Pons (tissue), 1 donor: ENCODE measurements at regions not wholly inside any gene's neighbourhood (a gene's known extent, or its start where the extent isn't known, plus 50 kb on each side); places are given as distances from the start of the nearest gene placed in this dataset.

ENCODE experiments used
- DNase-seq: peaks from one replicate; pipeline ENCODE4 v3.0.0-alpha.2; 2016; ENCODE audit warnings: low spot score

GRCh38 chr15:81774309-81774708 lies 271.5 kb downstream of the MEX3B start:
- no peak for DNase-seq

GRCh38 chr15:81768773-81769172 lies 277.0 kb downstream of the MEX3B start:
- no peak for DNase-seq

DNA sequence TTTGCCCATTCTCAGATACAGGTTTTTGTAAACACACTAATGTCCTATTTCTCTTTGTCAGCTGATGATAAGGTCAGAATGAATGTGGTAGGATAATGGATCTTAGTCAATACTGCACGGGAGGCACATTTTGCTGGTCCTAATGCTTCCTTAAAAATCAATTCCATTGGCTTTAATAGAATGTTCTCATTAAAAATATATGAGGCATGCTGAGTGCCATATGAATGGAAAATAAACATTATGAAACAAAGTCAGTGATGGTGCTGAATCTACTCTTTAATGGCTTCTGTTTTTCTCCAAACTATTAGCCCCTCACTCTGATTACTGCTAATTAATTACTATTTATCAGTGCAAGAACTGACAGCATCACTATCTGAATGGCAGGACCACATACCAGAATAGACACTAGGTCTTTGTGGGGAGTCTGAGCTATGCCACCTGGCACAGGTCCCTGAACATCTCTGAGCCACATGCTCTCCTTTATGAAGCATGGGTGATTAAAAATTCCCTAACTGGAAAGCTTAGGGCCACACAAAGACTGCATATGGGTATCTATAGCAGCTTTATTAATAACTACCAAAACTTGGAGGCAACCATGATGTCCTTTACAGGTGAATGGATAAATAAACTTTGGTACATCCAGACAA lies 278.9 kb downstream of the MEX3B start:
- DNase-seq: no peak

GRCh38 chr15:81765816-81766215 lies 280.0 kb downstream of the MEX3B start:
- no peak for DNase-seq

- no peak for DNase-seq
These were observed 282.5 kb downstream of the MEX3B start for GRCh38 chr15:81763304-81763703.

DNA sequence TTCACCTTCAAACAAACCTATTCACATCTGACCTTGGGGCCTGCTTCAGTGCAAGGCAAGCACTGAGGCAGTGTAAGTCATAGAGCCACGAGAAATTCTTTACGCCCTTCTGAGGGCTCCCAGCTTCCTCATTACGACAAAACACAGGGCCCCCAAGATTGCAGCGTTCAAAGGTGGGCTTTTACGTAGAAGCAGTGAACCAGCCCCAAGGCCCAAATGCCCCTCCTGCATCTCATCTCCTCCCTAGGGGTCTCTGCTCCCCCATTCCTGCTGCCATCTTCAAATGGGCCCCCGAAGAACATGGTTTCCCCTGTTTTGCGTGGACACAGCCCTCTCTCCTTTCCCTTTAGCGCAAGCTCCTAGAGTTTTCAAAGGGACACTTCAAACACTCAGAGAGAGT lies 285.1 kb downstream of the MEX3B start:
- no peak for DNase-seq

- DNase-seq: no peak
These were observed 287.0 kb downstream of the MEX3B start for GRCh38 chr15:81758818-81759284.

DNA sequence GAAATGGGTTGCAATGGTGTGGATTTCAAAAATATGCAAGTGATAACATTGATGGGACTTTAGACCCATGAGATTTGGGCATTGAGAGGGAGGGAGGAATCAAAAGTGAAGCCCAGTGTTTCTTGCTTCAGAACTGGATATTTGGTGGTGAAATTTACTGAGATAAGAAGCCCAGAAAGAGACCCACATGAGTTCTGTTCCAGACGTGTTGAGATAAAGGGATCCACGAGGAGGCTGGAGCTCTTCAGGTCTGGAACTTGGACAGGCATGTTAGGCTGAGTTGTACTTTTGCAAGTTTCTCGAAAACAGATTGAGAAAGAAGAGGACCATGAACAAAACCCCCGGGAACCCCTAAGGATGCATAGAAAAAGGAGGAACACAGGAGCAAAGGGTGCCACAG lies 290.2 kb downstream of the MEX3B start:
- DNase-seq: no peak

- DNase-seq: no peak
These were observed 291.7 kb downstream of the MEX3B start for GRCh38 chr15:81754078-81754477.

DNA sequence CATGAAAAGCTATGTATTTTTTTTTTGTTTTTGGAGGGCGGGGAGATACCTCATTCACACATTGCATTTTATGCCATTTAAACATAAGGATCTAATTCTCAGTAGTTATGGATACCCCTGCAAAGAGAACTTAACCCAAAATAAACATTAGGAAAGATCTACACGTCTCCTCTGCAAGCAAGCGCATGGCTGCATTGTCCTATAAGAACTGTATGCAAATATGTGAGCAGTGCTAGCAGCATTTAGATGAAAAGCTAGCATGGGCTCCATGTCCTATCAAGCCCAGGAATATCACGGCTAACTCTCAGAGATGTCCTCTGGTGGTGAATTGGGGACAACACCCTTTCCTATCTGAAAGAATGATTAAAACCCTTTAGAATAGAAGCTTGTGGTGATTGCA lies 292.8 kb downstream of the MEX3B start:
- no peak for DNase-seq

DNA sequence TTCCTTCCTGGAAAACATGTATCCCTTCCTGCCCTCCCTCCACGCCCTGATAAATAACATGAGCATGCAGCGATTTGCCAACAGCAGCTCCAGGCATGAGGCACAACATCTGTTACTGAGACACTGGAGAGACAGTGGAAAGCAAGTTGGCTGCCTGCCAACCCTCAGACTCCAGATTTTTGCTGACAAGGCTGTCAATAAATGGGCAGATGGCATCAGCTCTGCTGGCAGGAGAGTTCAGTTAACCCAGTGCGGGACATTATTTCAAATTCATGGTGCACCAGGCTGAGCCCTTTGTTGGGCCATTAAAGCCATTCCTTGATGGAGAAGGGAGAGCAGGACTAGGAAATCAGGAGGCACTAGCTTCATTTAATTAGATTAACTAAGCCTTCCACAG lies 293.3 kb downstream of the MEX3B start:
- peak; percentile 55 for DNase-seq

GRCh38 chr15:81751816-81752545 lies 293.8 kb downstream of the MEX3B start:
- DNase-seq: no peak

GRCh38 chr15:81751256-81751655 lies 294.6 kb downstream of the MEX3B start:
- no peak for DNase-seq

GRCh38 chr15:81749716-81750375 lies 296.0 kb downstream of the MEX3B start:
- DNase-seq: no peak

- no peak for DNase-seq
These were observed 298.3 kb downstream of the MEX3B start for GRCh38 chr15:81747482-81747881.

DNA sequence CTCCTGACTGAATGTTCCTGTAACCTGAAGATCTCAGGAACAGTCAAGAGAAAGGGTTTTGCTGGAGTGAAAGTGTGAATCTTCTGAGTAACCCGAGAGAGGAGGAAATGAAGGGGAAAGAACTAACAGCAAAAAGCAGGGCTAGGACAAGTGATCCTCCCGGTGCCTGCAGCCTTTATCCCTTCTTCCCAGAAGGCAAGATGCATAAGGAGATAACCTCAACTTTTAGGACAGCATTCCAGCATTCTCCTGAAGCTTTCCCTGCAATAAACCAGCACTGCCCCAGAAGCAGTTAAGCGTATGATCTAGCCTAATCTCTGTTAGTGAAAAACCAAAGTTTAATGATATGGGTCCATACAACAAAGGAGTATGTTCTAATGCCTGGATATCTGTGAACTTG lies 298.8 kb downstream of the MEX3B start:
- DNase-seq: no peak

DNA sequence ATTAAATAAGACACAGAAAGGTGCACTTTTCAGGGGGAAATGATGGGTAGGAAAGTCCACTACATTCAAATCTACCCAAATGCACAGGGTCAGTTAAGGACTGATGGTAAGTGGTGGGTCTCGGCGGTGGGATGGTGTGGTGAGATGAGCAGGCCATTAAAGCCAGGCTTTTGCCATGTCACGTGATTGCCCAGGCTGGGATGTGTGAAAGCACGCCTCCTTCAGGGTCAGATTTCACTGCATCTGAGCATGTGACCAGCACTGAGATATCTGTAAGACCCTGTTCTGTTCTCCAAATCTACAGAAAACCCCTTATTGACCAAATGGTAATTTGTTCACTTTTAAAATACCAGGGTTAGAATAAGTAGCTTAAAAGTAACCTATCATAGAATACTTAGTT lies 301.5 kb downstream of the MEX3B start:
- DNase-seq: no peak

DNA sequence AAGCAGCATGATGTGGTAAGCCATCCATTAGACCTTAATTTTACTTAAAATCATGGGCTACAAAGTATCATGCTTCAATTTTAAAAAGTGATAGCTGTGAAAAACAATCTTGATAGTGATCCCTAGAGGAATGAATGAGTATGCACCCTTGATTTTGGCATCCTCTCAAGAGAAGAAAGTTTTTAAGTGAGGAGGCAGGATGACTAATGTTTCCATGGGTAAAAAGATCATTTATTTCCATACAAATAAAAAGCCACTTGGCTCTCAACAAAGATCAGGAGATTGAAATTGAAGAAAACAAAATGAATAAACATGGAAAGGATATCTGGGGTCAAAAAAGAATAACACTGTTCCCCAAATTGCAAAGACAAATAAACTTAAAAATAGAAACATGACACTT lies 305.4 kb downstream of the MEX3B start:
- no peak for DNase-seq

- DNase-seq: no peak
These were observed 316.5 kb downstream of the MEX3B start for GRCh38 chr15:81729340-81729739.

DNA sequence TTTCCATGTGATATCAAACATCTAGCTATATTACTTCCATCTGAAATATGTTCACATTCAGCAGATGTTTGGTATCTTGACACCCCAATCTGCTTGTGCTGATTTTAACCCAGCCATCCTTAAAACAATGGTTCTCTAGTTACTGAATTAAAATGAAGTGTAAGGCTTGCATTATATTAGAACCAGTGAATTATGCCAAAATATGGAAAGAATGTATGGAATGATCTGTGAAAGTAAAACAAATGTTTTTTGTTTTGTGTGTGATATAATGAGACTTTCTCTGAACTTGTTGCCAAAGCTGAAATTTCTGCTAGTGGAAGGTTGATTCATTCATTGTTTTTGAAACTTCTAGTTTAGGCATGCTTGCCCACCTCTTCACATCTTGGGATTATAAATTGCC lies 317.1 kb downstream of the MEX3B start:
- no peak for DNase-seq

GRCh38 chr15:81725590-81725989 lies 320.2 kb downstream of the MEX3B start:
- no peak for DNase-seq

DNA sequence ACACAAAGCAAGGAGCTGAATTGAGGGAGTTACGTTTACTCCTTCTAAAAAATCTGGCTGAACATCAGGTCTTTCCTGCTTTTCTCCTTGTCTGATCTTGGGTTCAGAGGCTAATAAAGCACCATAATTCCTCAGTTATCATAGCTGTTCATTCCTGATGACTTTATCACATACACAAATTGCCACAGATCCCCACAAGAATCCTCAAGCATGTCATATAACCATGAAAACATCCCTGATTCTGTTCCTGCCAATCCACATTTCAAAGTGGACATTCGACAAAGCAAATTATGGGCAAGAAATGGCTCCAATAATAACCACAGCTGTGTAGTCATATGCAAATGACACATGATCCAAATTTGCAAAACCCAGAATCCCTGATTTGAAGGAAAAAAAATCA lies 321.3 kb downstream of the MEX3B start:
- no peak for DNase-seq

DNA sequence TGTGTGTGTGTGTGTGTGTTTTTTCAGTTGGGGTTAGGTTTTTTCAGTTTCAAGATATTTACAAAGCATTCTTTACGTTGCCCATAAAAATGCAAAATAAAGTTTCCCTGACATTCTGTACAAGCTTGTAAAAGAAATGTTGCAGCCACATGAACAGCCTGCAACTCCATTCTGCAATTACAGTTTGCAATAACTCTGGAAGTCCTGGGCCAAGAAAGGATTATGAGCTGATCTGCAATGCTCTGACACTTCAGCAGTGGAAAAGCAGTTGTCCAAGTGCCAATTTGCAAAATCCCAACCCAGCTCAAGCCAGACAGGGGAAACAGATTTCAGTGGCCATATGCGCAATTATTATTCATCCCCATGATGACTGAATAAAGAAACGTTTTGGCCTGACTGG lies 322.1 kb downstream of the MEX3B start:
- DNase-seq: no peak
